ENCODE measurements at regions not wholly inside any gene's neighbourhood (a gene's known extent, or its start where the extent isn't known, plus 50 kb on each side); places are given as distances from the start of the nearest gene placed in this dataset.
"Not testable (repeated sequence)": the region's sequence is repeated elsewhere in the genome, so short reads cannot be mapped to it uniquely, and the experiment has no call there.

GRCh38 chr5:74402553-74402952 is 238.0 kb downstream of the ENC1 start:
- no peak for DNase-seq (ENCODE audit: low read depth)

- DNase-seq (ENCODE audit: low read depth) = no peak
These were observed 238.6 kb downstream of the ENC1 start for GRCh38 chr5:74401946-74402320.

GRCh38 chr5:74401281-74401945 is 239.1 kb downstream of the ENC1 start:
- DNase-seq (ENCODE audit: low read depth) = no peak

- no peak for DNase-seq (ENCODE audit: low read depth)
These were observed 240.5 kb downstream of the ENC1 start for GRCh38 chr5:74400067-74400466.

GRCh38 chr5:74396913-74397622 is 243.5 kb downstream of the ENC1 start:
- no peak for DNase-seq (ENCODE audit: low read depth)

DNA sequence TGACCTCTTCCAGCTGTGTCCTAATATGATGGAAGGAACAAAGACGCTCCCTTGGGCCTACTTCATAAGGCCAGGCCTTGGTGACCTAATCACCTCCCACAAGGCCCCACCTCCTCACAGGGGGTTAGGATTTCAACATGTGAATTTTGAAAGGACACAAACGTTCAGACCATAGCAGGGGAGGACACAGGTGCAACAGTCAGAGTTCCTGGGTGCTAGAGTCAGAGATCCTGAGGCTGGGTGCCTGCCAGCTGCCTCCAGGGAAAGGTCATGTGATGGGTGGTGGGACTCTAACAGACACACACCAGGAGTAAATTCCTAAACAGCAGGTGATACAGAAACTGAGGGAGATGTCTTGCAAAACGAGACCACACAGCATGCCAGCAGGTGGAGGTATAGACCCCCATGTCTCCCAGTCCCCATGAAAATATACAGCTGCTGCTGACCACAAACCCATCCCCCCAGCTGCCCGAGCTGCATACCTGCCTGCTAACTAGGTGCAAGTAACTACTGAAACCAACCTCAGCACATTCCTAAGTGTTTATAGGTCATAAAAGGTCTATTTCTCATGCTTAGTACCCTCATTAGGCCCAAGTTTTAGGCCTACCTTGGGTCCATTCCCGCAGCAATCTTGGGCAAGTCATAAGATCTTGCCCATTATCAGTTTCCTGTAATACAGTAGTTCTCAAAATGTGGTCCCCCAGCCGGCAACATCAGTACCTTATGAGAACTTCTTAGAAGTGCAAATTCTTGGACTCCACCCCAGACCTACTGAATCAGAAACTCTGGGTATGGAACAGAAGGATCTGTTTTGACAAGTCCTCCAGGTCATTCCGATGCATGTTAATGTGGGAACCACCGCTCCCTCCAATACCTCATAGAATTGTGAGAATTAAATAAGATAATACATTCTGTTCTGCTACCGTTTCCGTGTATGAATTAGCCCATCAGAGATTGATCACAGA is 245.3 kb downstream of the ENC1 start:
- DNase-seq (ENCODE audit: low read depth) = no peak

GRCh38 chr5:74394528-74394915 is 246.0 kb downstream of the ENC1 start:
- DNase-seq (ENCODE audit: low read depth) = no peak

GRCh38 chr5:74393943-74394342 is 246.6 kb downstream of the ENC1 start:
- DNase-seq (ENCODE audit: low read depth) = no peak

GRCh38 chr5:74392711-74393351 is 247.7 kb downstream of the ENC1 start:
- DNase-seq (ENCODE audit: low read depth) = no peak

- DNase-seq (ENCODE audit: low read depth) = no peak
These were observed 249.1 kb downstream of the ENC1 start for GRCh38 chr5:74391410-74391809.

- DNase-seq (ENCODE audit: low read depth) = no peak
These were observed 249.7 kb downstream of the ENC1 start for GRCh38 chr5:74390822-74391221.

DNA sequence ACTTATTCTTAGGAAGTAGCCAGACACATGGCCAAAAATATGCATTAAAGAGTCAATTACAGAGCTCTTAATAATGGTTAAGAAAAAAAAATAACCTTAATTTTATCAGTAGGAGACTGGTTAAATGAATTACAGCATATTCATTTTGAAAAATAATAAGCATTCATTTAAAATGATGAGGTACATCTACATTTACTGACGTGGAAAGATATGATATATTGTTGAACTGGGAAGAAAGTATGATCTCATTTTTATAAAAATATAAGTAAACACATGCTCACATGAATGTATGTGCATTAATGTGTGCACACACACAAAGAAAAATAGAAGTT is 250.3 kb downstream of the ENC1 start:
- no peak for DNase-seq (ENCODE audit: low read depth)

GRCh38 chr5:74389531-74390305 is 250.8 kb downstream of the ENC1 start:
- DNase-seq (ENCODE audit: low read depth) = no peak

DNA sequence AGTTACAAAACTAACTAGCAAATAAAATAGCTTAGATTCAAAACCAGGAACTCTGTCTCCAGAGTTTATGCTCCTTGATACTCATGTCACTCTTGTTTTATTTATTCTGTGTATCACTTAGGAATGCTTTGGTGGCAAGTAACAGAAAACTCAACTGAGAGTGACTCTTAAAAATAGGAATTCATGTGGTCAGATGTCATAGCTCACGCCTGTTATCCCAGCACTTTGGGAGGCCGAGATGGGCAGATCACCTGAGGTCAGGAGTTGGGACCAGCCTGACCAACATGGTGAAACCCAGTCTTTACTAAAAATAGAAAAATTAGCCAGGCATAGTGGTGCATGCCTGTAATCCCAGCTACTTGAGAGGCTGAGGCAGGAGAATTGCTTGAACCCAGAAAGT is 252.1 kb downstream of the ENC1 start:
- DNase-seq (ENCODE audit: low read depth) = not testable (repeated sequence)

GRCh38 chr5:74386571-74387334 is 253.8 kb downstream of the ENC1 start:
- DNase-seq (ENCODE audit: low read depth) = no peak

GRCh38 chr5:74384851-74385250 is 255.7 kb downstream of the ENC1 start:
- no peak for DNase-seq (ENCODE audit: low read depth)

GRCh38 chr5:74382987-74383593 is 257.4 kb downstream of the ENC1 start:
- DNase-seq (ENCODE audit: low read depth) = no peak

- DNase-seq (ENCODE audit: low read depth) = no peak
These were observed 258.2 kb downstream of the ENC1 start for GRCh38 chr5:74382123-74382855.

GRCh38 chr5:74380193-74380592 is 260.3 kb downstream of the ENC1 start:
- no peak for DNase-seq (ENCODE audit: low read depth)

DNA sequence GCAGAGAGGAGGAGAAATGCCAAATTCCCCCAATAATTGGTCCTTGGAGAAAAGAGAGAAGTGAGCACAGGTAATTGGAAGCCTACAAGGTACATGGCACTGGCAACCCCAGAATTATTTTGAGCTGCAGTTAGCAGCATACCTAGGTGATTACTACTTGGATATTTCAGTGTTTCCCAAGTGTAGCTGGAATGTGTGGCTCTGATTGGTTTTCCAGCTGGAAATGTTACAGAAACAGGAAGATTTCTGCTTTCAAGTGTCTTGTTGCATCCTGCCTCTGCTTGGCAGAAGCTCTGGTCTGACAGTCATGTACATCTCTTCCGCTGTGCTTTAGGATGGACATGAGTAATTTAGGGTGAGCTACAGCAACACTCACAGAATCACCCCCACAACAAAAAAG is 262.1 kb downstream of the ENC1 start:
- DNase-seq (ENCODE audit: low read depth) = no peak

Measured in stimulated activated CD8-positive, alpha-beta memory T cell treated with anti-CD3 and anti-CD28 coated beads, Interleukin-4, amount 100 ng/mL, for 24 hours (primary cell).